Activated CD8-positive, alpha-beta memory T cell treated with anti-CD3 and anti-CD28 coated beads, Interleukin-2, amount 50 U/mL, for 24 hours (primary cell): ENCODE measurements at regions not wholly inside any gene's neighbourhood (a gene's known extent, or its start where the extent isn't known, plus 50 kb on each side); places are given as distances from the start of the nearest gene placed in this dataset.

Experiments used
- DNase-seq: peaks from one replicate; pipeline ENCODE4 v3.0.0-alpha.2; 2020; ENCODE audit errors: extremely low read depth

GRCh38 chr11:123378096-123378495, 52.0 kb upstream of the GRAMD1B start:
- DNase-seq = no peak

DNA sequence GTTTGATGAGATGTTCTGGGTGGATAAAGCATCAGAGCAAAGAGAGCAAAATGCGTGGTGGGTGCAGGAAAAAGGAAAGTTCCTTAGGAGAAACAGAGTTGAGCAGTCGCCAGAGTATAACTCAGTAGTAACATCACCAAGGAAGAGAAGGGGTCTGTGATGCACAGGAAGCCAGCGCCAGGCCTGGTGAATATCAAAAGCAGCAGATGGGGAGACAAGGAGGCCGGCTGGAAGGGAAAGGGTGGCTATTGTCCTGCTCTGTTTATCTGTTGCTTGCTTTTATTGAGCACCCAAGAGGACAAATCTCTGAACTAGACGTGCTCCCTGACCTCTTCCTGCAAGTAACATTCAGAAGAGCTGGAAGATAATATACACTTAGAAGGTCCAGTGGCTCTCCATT, 52.7 kb upstream of the GRAMD1B start:
- no peak for DNase-seq

DNA sequence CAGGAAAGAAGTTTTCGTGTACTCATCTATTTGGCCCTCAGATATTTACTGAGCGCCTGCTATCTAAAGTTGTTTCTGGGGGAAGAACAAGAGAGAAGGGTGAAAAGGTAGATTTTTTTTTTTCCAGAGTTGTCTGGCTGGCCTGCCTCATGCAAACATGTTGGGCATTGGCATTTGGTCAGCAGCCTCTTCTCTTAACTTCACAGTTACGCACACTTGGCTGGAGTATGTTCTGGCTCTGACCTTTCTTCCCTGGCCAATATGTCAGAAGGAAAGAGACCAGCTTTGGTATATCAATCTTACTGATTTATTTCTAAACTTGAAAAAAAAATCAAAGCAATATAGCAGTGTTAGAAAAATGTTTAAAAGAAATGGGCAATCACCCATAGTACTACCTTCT, 54.2 kb upstream of the GRAMD1B start:
- no peak for DNase-seq

DNA sequence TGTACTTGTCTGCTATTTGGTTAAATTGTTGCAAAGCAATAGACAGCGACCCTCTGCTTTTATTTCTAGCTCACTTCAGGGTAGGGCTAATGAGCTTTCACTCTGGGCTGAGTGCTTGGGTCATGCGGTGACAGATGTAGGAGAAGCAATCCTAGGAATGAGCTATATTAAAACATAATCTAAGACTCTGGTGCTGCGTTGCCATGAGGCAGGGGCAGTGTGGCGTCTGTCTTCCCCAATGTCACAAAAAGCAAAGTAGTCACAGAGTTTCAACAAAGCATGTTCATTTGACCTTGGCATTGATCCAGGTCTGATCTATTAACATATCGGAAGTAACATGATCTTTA, 55.5 kb upstream of the GRAMD1B start:
- DNase-seq = no peak

GRCh38 chr11:123373754-123374621, 56.1 kb upstream of the GRAMD1B start:
- no peak for DNase-seq

DNA sequence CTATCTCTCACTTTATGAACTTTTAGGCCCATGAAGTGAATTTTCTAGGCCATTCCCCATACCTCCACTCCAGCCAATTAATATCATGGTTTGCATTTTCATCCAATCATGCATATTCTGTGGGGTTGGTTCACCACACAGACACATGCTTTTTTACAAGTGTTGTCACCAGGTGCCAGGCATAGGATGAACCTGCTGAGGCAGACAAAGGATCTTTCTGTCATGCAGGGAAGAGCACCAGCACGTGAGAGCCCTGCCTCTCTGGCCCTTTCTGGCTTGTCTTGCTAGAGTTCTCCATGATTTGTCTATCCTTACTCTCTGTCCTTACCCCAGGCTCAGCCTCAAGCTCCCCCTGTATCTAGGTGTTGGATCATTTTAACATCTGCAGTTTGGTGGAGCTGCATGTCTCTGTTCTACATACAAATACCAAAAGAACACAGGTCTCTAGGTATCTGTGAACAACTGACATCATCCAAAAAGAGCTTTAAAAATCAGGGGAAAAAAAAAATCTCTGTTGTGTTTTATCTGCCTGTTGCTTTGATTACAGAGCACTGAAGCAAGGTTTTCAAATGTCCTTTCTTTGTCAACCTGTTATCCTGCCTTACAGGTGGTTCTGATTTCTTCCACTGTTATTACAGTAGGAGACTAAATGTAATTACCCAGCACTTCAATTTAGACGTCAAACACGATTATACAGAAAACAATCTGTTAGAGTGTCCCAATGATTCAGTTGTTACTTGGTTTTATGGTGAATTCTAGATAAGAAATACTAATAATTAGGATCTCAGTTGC, 58.4 kb upstream of the GRAMD1B start:
- DNase-seq = no peak

GRCh38 chr11:123366924-123367323, 63.1 kb upstream of the GRAMD1B start:
- DNase-seq = no peak

DNA sequence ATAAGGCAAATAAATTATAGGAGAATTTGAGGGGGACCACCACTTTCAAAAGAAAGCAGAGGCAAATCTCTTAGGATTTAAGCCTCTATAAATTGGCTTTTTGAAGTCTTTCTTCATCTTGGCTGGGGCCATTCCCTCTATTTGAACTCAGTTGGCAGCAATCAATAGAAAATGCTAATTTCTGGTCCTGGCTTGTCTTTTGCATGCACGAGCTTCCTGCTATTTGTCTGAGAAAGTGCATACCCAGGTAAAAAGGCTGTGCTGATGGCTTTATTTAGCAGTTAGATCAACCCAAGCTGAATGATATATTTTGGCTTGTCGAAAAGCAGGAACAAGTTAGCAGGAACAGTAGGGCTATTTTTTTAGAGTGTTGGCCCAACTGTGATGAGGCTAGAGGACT, 64.1 kb upstream of the GRAMD1B start:
- no peak for DNase-seq

DNA sequence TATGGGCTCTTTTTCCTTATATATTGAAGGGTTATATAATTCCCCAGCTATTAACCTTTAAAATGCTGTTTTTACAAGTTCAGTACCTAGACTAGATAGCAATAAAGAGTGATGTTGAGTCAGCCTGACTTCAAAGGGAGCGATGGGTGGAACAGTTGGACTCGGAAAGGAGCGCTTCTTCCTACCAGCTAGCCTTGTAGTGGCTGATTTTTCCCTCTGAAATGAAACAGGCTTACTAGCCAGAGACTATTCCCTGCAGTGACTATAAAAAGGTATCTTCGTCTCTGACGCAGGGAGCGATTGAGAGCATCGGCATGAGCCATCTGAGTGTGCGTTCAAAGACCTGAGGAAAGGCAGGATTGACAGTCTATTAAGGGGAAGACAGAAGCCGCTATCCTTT, 66.0 kb upstream of the GRAMD1B start:
- DNase-seq = no peak

DNA sequence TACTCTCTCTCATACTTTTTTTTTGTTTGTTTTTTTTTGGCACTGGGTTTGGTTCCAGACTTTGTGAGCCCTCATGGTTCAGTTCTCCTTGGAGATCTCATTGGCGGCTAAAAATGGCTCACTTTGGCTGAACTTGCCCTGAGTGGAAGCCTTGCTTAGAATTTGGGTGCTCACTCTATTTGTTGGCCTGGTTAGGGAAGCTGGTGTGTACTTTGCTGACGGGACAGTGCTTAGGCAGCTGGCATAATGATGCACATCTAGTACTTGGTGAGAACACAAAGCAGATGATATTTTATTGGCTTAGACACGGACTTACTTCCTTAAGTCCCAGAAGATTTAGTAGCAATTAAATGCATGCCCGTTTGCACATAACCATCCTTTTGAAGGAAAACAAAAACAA, 66.5 kb upstream of the GRAMD1B start:
- no peak for DNase-seq

DNA sequence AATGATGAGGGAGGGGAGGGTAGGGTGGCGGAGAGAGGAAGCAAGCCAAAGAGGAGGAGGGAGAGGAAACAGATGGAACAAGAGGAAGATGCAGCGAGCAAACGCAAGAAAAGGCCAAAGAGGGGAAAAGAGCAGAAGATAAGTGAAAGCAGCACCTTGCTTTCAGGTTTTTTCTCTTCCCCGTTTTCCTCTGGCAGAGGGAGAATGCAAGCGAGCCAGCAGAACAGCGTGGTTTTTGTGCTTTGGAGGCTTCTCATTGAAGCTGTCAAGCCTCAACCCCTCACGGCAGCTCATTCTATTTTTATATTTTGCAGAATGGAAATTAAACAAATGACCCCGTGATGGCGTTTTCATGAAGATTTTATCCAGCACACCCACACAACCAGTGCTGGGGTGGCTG, 67.1 kb upstream of the GRAMD1B start:
- DNase-seq = no peak

DNA sequence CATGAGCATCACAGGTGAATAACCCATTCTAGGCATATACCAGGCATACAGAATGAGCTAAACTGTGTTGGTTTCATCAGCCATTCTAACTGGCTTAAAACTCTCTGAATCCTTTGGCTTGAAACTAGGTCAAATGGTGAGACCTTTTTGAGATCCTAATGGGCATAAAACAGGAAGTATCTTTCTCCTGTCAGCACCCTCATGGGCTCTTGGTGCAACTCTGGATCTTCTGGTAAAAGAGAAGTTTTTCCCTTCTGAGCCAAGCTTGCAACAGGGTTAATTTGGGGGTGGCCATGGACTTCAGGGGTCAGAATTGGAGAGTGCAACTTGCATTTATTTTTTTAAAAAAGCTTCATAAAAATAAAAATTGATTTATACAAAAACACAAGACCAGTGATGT, 67.9 kb upstream of the GRAMD1B start:
- DNase-seq = no peak

GRCh38 chr11:123361110-123361509, 69.0 kb upstream of the GRAMD1B start:
- DNase-seq = no peak

- no peak for DNase-seq
These were observed 69.7 kb upstream of the GRAMD1B start for GRCh38 chr11:123360267-123360936.

DNA sequence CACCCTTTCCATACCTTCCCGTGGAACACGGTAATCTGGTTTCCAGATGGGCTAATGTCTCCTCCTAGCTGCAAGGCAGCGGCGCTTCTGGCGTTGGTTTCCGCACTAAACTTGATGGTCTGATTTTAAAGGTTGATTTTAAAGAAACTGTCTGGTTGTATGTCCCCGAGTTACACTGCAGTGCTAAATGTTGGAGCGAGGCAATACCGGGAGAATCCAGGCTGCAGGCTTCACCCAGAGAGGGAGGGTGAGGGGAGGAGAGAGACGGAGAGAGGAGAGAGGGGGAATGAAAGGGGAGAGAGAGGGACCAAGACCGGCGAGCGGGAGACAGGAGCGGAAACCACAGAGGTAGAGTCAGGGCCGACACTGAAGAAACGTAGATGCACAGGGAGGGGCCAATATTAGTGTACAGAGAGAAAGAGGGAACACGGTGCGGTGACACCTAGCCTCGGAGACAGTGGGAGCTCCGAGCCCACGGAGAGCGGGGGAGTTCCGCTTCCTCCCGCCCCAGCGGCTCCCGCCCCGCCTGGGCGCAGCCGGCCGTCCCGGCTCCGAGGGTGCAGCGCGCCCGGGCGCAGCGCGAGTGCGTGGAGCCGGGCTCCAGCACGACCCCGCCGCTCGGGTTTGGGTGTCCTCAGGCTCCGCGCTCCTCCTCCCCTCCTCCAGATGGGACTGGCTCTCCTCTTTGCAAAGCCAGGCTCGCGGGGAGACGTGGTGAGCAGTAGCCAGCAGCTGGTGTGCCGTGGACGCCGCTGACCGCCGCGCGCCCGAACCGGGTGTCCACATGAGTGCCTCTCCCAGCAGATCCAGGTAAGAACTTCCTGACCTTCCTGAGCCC, 71.9 kb upstream of the GRAMD1B start:
- no peak for DNase-seq

- DNase-seq = no peak
These were observed 72.6 kb upstream of the GRAMD1B start for GRCh38 chr11:123357353-123357989.

GRCh38 chr11:123356539-123356938, 73.5 kb upstream of the GRAMD1B start:
- no peak for DNase-seq

DNA sequence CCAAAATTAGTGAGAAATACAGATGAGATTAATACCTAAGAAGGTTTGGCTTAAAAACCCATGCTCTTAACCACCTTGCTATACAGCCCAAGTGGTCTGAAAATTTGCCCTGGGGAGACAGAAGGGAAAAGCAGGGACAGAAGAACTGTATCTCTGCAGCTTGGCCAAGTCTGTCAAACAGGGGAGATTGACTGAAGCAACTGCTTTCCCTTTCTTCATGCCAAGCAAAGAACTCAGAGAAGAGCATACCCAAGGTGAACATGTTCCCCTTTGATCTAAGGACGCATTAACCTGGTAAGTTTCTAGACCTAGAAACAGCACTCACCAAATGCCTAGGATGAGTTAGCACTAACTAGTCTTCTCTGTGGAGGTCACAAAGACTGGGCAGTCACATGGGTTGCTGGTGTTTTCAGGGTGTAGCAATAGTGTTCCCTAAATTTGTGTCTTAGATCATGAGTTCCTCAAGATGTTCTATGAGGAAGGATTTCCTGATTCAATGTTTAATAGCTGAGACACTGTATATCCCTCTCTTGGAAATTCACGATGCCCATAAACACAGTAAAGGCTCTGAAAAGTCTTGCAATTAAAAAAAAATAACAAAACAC, 75.6 kb upstream of the GRAMD1B start:
- no peak for DNase-seq

- DNase-seq = no peak
These were observed 78.7 kb upstream of the GRAMD1B start for GRCh38 chr11:123351375-123351774.

DNA sequence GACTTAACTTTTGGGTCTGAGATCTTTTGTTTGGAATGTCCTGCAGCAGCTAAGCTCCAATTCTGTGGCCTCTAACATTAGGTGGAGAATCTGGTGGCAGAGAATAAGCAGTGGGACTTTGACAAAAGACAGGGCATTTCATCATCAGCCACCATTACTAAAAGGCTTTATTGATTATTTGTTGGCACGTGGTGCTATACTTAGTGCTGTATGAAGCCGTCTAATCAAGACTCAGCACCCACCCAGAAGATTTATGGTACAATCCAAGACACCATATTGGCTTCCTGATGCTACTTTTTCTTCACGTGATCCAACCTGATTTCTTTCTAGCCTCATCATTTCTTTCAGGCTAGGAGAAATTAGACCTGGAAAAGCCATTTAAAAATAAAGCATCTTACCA, 80.7 kb upstream of the GRAMD1B start:
- DNase-seq = no peak

DNA sequence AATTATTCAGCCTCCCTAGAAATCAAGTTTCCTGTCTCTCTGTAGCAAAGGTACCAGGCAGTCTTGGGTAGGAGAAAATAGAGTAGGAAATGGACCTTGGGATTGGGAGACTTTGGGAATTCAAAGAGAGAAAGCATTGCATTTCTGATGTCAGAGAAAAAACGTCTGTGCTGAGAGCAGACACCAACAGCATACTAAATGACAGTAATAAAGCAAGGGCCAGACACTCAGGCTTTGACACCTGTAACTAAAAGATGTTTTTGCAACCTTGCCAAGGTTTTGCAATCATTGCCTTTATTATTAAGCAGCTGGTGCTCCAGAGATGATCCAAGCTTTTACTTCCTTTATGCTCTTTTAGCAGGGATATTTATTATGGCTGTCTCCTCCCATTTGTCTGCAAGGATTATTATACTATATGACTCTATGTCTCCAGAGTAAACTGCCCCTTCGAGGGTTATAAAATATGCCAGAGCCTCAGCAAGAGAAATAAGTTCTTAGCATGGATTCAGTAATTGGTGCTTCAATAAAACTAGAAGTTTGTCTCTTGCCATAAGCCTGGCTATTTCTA, 85.2 kb upstream of the GRAMD1B start:
- no peak for DNase-seq
